Stimulated activated CD8-positive, alpha-beta memory T cell treated with anti-CD3 and anti-CD28 coated beads, Interleukin-15, amount 100 ng/mL, for 48 hours (primary cell): ENCODE measurements at regions not wholly inside any gene's neighbourhood (a gene's known extent, or its start where the extent isn't known, plus 50 kb on each side); places are given as distances from the start of the nearest gene placed in this dataset.

Source experiments
- DNase-seq, 2 donors: peaks; one replicate each; pipeline ENCODE4 v3.0.0-alpha.2; 2020; ENCODE audit warnings: low read depth in 2 of 2

- DNase-seq = no peak
These were observed 280.0 kb downstream of the IGSF11 start for GRCh38 chr3:118754406-118755252.

GRCh38 chr3:118755253-118755801, 279.3 kb downstream of the IGSF11 start:
- no peak for DNase-seq

- no peak for DNase-seq
These were observed 273.9 kb downstream of the IGSF11 start for GRCh38 chr3:118760585-118761290.

- DNase-seq = no peak
These were observed 273.4 kb downstream of the IGSF11 start for GRCh38 chr3:118761291-118761606.

GRCh38 chr3:118765636-118766305, 268.9 kb downstream of the IGSF11 start:
- no peak for DNase-seq

GRCh38 chr3:118766306-118766669, 268.4 kb downstream of the IGSF11 start:
- DNase-seq = no peak

- DNase-seq = no peak
These were observed 262.6 kb downstream of the IGSF11 start for GRCh38 chr3:118772036-118772435.

- no peak for DNase-seq
These were observed 262.1 kb downstream of the IGSF11 start for GRCh38 chr3:118772547-118773011.

GRCh38 chr3:118775021-118775420, 259.6 kb downstream of the IGSF11 start:
- DNase-seq = no peak

GRCh38 chr3:118778201-118778600, 256.4 kb downstream of the IGSF11 start:
- no peak for DNase-seq

GRCh38 chr3:118781232-118781631, 253.4 kb downstream of the IGSF11 start:
- no peak for DNase-seq

GRCh38 chr3:118781839-118782238, 252.8 kb downstream of the IGSF11 start:
- no peak for DNase-seq

- DNase-seq = no peak
These were observed 251.9 kb downstream of the IGSF11 start for GRCh38 chr3:118782755-118783202.

GRCh38 chr3:118785415-118785814, 249.2 kb downstream of the IGSF11 start:
- DNase-seq = no peak

GRCh38 chr3:118791246-118791645, 243.4 kb downstream of the IGSF11 start:
- DNase-seq = no peak

GRCh38 chr3:118792191-118792590, 242.5 kb downstream of the IGSF11 start:
- DNase-seq = no peak

GRCh38 chr3:118793176-118793575, 241.5 kb downstream of the IGSF11 start:
- DNase-seq = no peak

- no peak for DNase-seq
These were observed 235.3 kb downstream of the IGSF11 start for GRCh38 chr3:118799303-118799702.

GRCh38 chr3:118801899-118802298, 232.7 kb downstream of the IGSF11 start:
- no peak for DNase-seq

GRCh38 chr3:118802325-118803095, 232.1 kb downstream of the IGSF11 start:
- no peak for DNase-seq

- DNase-seq = no peak
These were observed 231.6 kb downstream of the IGSF11 start for GRCh38 chr3:118803096-118803476.

GRCh38 chr3:118805007-118805406, 229.6 kb downstream of the IGSF11 start:
- no peak for DNase-seq
